ENCODE measurements at regions not wholly inside any gene's neighbourhood (a gene's known extent, or its start where the extent isn't known, plus 50 kb on each side); places are given as distances from the start of the nearest gene placed in this dataset.
"Not testable (repeated sequence)": the region's sequence is repeated elsewhere in the genome, so short reads cannot be mapped to it uniquely, and the experiment has no call there.

- no peak for DNase-seq (ENCODE audit: low spot score)
Measured at GRCh38 chr18:78455386-78455785, 524.2 kb upstream of the SALL3 start.

GRCh38 chr18:78457011-78457410 is 522.6 kb upstream of the SALL3 start:
- DNase-seq (ENCODE audit: low spot score): no peak

- no peak for DNase-seq (ENCODE audit: low spot score)
Measured at GRCh38 chr18:78457731-78458130, 521.9 kb upstream of the SALL3 start.

- DNase-seq (ENCODE audit: low spot score): no peak
Measured at GRCh38 chr18:78458356-78458755, 521.3 kb upstream of the SALL3 start.

- DNase-seq (ENCODE audit: low spot score): no peak
Measured at GRCh38 chr18:78459668-78460067, 520.0 kb upstream of the SALL3 start.

GRCh38 chr18:78460558-78460957 is 519.1 kb upstream of the SALL3 start:
- no peak for DNase-seq (ENCODE audit: low spot score)

GRCh38 chr18:78473563-78473962 is 506.1 kb upstream of the SALL3 start:
- no peak for DNase-seq (ENCODE audit: low spot score)

- DNase-seq (ENCODE audit: low spot score): no peak
Measured at GRCh38 chr18:78477840-78478239, 501.8 kb upstream of the SALL3 start.

- DNase-seq (ENCODE audit: low spot score): no peak
Measured at GRCh38 chr18:78479443-78479842, 500.2 kb upstream of the SALL3 start.

GRCh38 chr18:78480262-78481054 is 499.2 kb upstream of the SALL3 start:
- DNase-seq (ENCODE audit: low spot score): no peak

GRCh38 chr18:78482378-78482777 is 497.2 kb upstream of the SALL3 start:
- DNase-seq (ENCODE audit: low spot score): no peak

GRCh38 chr18:78487649-78488048 is 492.0 kb upstream of the SALL3 start:
- DNase-seq (ENCODE audit: low spot score): no peak

GRCh38 chr18:78492064-78492812 is 487.4 kb upstream of the SALL3 start:
- DNase-seq (ENCODE audit: low spot score): no peak

GRCh38 chr18:78492813-78493371 is 486.7 kb upstream of the SALL3 start:
- DNase-seq (ENCODE audit: low spot score): no peak

- not testable (repeated sequence) for DNase-seq (ENCODE audit: low spot score)
Measured at GRCh38 chr18:78493490-78493889, 486.1 kb upstream of the SALL3 start.

GRCh38 chr18:78494204-78495085 is 485.2 kb upstream of the SALL3 start:
- DNase-seq (ENCODE audit: low spot score): peak; percentile 13

GRCh38 chr18:78495550-78495949 is 484.1 kb upstream of the SALL3 start:
- no peak for DNase-seq (ENCODE audit: low spot score)

GRCh38 chr18:78496079-78496478 is 483.5 kb upstream of the SALL3 start:
- no peak for DNase-seq (ENCODE audit: low spot score)

GRCh38 chr18:78497641-78498040 is 482.0 kb upstream of the SALL3 start:
- no peak for DNase-seq (ENCODE audit: low spot score)

GRCh38 chr18:78499586-78499985 is 480.0 kb upstream of the SALL3 start:
- no peak for DNase-seq (ENCODE audit: low spot score)

- DNase-seq (ENCODE audit: low spot score): no peak
Measured at GRCh38 chr18:78501251-78501650, 478.4 kb upstream of the SALL3 start.

GRCh38 chr18:78503129-78503528 is 476.5 kb upstream of the SALL3 start:
- no peak for DNase-seq (ENCODE audit: low spot score)
